WTC11 (cell line): ENCODE measurements at regions not wholly inside any gene's neighbourhood (a gene's known extent, or its start where the extent isn't known, plus 50 kb on each side); places are given as distances from the start of the nearest gene placed in this dataset.

Experiments used
- CREB1 ChIP-seq: sonication (generic); formaldehyde crosslinking; IDR thresholded peaks from 2 replicates; pipeline ENCODE4 v1.8.0; 2023; ENCODE audit warnings: mild to moderate bottlenecking, missing genetic modification reagents
- CTCF ChIP-seq: fragments of 200-600 bp; IDR thresholded peaks from 2 replicates; pipeline ENCODE4 v1.8.0; 2022; ENCODE audit warnings: antibody characterized with exemption
- ESRRA ChIP-seq: sonication (generic); formaldehyde crosslinking; IDR thresholded peaks from 2 replicates; pipeline ENCODE4 v1.8.1; 2022; ENCODE audit warnings: mild to moderate bottlenecking, missing genetic modification reagents, borderline replicate concordance
- JUN ChIP-seq: sonication (generic); formaldehyde crosslinking; IDR thresholded peaks from 2 replicates; pipeline ENCODE4 v1.8.0; 2023; ENCODE audit warnings: mild to moderate bottlenecking, missing genetic modification reagents
- NFYB ChIP-seq: sonication (generic); formaldehyde crosslinking; conservative IDR thresholded peaks from 2 replicates; pipeline ENCODE4 v1.8.0; 2022; ENCODE audit warnings: low read depth, missing genetic modification reagents
- NR3C1 ChIP-seq: sonication (generic); formaldehyde crosslinking; conservative IDR thresholded peaks from 2 replicates; pipeline ENCODE4 v1.8.1; 2023; ENCODE audit warnings: low read depth, mild to moderate bottlenecking, missing genetic modification reagents
- SMAD3 ChIP-seq: sonication (generic); formaldehyde crosslinking; IDR thresholded peaks from 2 replicates; pipeline ENCODE4 v1.8.0; 2022; ENCODE audit warnings: missing genetic modification reagents, mild to moderate bottlenecking, borderline replicate concordance
- SOX15 ChIP-seq: fragments of 250-450 bp; sonication (Bioruptor Pico); IDR thresholded peaks from 2 replicates; pipeline ENCODE4 v1.9.0; 2021; ENCODE audit warnings: mild to moderate bottlenecking
- SP1 ChIP-seq: sonication (generic); formaldehyde crosslinking; conservative IDR thresholded peaks from 2 replicates; pipeline ENCODE4 v1.8.1; 2022; ENCODE audit warnings: missing genetic modification reagents
- ZBTB43 ChIP-seq: sonication (generic); formaldehyde crosslinking; IDR thresholded peaks from 2 replicates; pipeline ENCODE4 v1.8.1; 2023; ENCODE audit warnings: mild to moderate bottlenecking, missing genetic modification reagents
- ZNF219 ChIP-seq: sonication (generic); formaldehyde crosslinking; IDR thresholded peaks from 2 replicates; pipeline ENCODE4 v1.8.0; 2023; ENCODE audit warnings: missing genetic modification reagents, mild to moderate bottlenecking, borderline replicate concordance
- ZNF232 ChIP-seq: sonication (generic); formaldehyde crosslinking; IDR thresholded peaks from 2 replicates; pipeline ENCODE4 v1.8.0; 2022; ENCODE audit warnings: mild to moderate bottlenecking, missing genetic modification reagents
- TF ChIP-seq, protein P1 (sequence below): sonication (generic); formaldehyde crosslinking; IDR thresholded peaks from 2 replicates; pipeline ENCODE4 v1.8.1; 2023; ENCODE audit warnings: mild to moderate bottlenecking, missing genetic modification reagents, moderate library complexity
- TF ChIP-seq, protein P2 (sequence below): sonication (generic); formaldehyde crosslinking; conservative IDR thresholded peaks from 2 replicates; pipeline ENCODE4 v1.8.1; 2022; ENCODE audit warnings: mild to moderate bottlenecking, missing genetic modification reagents

DNA sequence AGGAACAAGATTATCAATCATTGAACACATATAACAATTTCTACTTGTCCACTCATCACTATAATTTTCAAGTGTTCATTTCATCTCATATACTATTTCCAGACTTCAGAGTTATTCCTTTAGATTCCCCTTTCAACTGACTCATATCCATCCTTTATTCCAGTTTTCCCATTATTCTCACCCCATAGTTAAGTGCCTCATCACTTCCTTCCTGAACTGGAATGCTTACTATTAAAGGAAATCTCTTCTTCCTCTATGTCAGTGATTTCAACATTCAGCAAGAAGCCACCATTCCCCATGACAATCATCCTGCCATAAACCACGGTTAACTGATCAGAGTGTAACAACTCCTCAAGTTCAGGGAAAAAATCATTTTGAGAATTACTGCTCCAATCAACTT is 198.9 kb downstream of the FBXO8 start:
- TF ChIP-seq ZNF232 (CRISPR knock-in tag) (no peak), SP1 (CRISPR knock-in tag) (no peak), CREB1 (CRISPR knock-in tag) (no peak), CTCF (no peak), SMAD3 (no peak), JUN (CRISPR knock-in tag) (no peak), ESRRA (no peak), NR3C1 (no peak), SOX15 (CRISPR knock-in tag) (no peak), NFYB (CRISPR knock-in tag) (no peak), ZNF219 (CRISPR knock-in tag) (no peak), ZBTB43 (CRISPR knock-in tag) (no peak)
- TF ChIP-seq, protein P1, sequence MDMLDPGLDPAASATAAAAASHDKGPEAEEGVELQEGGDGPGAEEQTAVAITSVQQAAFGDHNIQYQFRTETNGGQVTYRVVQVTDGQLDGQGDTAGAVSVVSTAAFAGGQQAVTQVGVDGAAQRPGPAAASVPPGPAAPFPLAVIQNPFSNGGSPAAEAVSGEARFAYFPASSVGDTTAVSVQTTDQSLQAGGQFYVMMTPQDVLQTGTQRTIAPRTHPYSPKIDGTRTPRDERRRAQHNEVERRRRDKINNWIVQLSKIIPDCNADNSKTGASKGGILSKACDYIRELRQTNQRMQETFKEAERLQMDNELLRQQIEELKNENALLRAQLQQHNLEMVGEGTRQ, result no peak
- TF ChIP-seq, protein P2, sequence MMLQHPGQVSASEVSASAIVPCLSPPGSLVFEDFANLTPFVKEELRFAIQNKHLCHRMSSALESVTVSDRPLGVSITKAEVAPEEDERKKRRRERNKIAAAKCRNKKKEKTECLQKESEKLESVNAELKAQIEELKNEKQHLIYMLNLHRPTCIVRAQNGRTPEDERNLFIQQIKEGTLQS (CRISPR knock-in tag), result no peak
